HL-60 (cell line): ENCODE measurements at regions not wholly inside any gene's neighbourhood (a gene's known extent, or its start where the extent isn't known, plus 50 kb on each side); places are given as distances from the start of the nearest gene placed in this dataset.

Experiments used
- DNase-seq, 2 experiments: peaks; one replicate each; pipeline ENCODE4 v3.0.0-alpha.2; 2010 to 2020; ENCODE audit warnings: low read depth in 1 of 2, low spot score in 1 of 2
- H3K27ac ChIP-seq: fragments of 250-450 bp; sonication (Bioruptor Pico); replicated peaks from 2 replicates; pipeline ENCODE4 v1.5.1; 2020; ENCODE audit warnings: mild to moderate bottlenecking, moderate library complexity
- H3K27me3 ChIP-seq: fragments of 250-450 bp; sonication (Bioruptor Pico); 2 replicates; pipeline ENCODE4 v1.5.1; 2021; ENCODE audit warnings: mild to moderate bottlenecking, moderate library complexity; ENCODE audit not compliant: insufficient read depth, poor library complexity, severe bottlenecking
- H3K4me3 ChIP-seq: replicated peaks from 2 replicates; pipeline ENCODE4 v1.5.1; 2011; ENCODE audit warnings: mild to moderate bottlenecking, control low read depth, low read length; ENCODE audit not compliant: insufficient read depth
- GABPA ChIP-seq: IDR thresholded peaks from 2 replicates; pipeline ENCODE4 v1.6.1; 2012; ENCODE audit warnings: low read depth
- POLR2AphosphoS5 ChIP-seq: IDR thresholded peaks from 2 replicates; pipeline ENCODE4 v1.6.1; 2012; ENCODE audit warnings: low read depth
- SPI1 ChIP-seq: IDR thresholded peaks from 2 replicates; pipeline ENCODE4 v1.6.1; 2012; ENCODE audit warnings: low read depth, mild to moderate bottlenecking, borderline replicate concordance
- TF ChIP-seq, protein P1 (sequence below): IDR thresholded peaks from 2 replicates; pipeline ENCODE4 v1.6.1; 2012; ENCODE audit warnings: low read depth; ENCODE audit not compliant: insufficient replicate concordance
- TF ChIP-seq, protein P2 (sequence below): IDR thresholded peaks from one replicate; pipeline ENCODE4 v1.5.1; 2011; ENCODE audit warnings: low read length, control low read depth, inconsistent platforms; ENCODE audit not compliant: insufficient read depth

DNA sequence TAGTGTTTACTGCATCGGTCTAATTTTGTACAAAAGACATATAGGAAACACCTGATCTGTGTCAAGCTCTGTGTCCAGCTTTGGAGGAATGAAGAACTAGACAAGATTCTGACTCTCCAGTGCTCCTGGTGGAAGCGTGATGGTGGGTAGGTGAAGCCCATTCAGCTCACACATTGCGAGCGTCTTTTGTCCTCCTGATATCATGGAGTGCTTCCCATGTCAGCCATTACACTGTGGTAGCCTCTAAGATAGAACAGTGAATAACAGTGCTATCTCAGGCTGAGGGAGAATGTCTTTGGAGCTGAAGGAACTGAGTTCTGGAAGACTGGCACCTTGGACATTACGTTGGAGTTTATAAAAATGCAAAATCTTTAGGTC lies 350.2 kb downstream of the CYRIA start:
- Histone ChIP-seq H3K27me3 (no peaks in the 10 kb centered on the region), H3K27ac (no peak overlapping the region), H3K4me3 (no peak overlapping the region)
- TF ChIP-seq POLR2AphosphoS5: no peak
- TF ChIP-seq, protein P1, sequence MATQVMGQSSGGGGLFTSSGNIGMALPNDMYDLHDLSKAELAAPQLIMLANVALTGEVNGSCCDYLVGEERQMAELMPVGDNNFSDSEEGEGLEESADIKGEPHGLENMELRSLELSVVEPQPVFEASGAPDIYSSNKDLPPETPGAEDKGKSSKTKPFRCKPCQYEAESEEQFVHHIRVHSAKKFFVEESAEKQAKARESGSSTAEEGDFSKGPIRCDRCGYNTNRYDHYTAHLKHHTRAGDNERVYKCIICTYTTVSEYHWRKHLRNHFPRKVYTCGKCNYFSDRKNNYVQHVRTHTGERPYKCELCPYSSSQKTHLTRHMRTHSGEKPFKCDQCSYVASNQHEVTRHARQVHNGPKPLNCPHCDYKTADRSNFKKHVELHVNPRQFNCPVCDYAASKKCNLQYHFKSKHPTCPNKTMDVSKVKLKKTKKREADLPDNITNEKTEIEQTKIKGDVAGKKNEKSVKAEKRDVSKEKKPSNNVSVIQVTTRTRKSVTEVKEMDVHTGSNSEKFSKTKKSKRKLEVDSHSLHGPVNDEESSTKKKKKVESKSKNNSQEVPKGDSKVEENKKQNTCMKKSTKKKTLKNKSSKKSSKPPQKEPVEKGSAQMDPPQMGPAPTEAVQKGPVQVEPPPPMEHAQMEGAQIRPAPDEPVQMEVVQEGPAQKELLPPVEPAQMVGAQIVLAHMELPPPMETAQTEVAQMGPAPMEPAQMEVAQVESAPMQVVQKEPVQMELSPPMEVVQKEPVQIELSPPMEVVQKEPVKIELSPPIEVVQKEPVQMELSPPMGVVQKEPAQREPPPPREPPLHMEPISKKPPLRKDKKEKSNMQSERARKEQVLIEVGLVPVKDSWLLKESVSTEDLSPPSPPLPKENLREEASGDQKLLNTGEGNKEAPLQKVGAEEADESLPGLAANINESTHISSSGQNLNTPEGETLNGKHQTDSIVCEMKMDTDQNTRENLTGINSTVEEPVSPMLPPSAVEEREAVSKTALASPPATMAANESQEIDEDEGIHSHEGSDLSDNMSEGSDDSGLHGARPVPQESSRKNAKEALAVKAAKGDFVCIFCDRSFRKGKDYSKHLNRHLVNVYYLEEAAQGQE: no peak
- no peak for TF ChIP-seq SPI1
- TF ChIP-seq, protein P2, sequence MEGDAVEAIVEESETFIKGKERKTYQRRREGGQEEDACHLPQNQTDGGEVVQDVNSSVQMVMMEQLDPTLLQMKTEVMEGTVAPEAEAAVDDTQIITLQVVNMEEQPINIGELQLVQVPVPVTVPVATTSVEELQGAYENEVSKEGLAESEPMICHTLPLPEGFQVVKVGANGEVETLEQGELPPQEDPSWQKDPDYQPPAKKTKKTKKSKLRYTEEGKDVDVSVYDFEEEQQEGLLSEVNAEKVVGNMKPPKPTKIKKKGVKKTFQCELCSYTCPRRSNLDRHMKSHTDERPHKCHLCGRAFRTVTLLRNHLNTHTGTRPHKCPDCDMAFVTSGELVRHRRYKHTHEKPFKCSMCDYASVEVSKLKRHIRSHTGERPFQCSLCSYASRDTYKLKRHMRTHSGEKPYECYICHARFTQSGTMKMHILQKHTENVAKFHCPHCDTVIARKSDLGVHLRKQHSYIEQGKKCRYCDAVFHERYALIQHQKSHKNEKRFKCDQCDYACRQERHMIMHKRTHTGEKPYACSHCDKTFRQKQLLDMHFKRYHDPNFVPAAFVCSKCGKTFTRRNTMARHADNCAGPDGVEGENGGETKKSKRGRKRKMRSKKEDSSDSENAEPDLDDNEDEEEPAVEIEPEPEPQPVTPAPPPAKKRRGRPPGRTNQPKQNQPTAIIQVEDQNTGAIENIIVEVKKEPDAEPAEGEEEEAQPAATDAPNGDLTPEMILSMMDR: no peak
- TF ChIP-seq GABPA: no peak
- no peak for DNase-seq

DNA sequence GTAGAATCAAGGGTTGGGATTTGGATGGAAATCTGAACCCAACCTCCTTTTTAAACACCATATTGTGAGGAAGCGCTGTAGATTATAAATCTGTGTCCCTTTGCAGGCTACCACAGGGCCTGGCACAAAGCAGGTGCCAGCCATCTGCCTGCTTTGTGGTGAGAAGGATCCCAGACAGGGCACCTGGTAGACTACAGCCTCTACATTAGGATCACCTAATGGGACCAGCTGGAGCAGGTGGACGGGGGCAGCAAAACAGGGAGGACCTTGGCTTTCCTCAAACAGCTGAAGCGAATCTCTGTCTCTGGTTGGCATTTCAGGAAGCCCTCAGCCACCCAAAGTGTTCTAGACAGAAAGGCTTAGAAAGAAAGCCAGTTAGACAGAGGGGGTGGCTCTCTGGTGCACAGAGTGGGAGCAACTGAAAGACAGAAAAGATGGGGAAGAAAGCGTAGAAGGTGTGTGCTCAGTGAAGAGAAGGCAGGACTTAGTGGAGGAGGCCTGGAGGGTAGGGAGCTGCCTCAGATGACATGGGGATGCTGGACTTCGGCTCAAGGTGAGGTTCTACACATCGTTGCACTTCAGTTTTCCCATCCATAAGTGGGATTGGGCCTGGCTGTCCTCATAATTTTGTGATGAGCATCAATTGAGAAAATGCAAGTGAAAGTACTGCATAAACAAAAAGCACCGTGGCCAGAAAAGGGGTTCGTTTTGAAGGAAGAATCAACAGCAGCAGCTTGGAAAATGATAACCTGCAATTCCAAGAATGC lies 350.8 kb downstream of the CYRIA start:
- TF ChIP-seq, protein P2: no peak
- TF ChIP-seq, protein P1: no peak
- no peak for TF ChIP-seq SPI1
- no peak for TF ChIP-seq POLR2AphosphoS5
- no peak for TF ChIP-seq GABPA
- no peak for DNase-seq

DNA sequence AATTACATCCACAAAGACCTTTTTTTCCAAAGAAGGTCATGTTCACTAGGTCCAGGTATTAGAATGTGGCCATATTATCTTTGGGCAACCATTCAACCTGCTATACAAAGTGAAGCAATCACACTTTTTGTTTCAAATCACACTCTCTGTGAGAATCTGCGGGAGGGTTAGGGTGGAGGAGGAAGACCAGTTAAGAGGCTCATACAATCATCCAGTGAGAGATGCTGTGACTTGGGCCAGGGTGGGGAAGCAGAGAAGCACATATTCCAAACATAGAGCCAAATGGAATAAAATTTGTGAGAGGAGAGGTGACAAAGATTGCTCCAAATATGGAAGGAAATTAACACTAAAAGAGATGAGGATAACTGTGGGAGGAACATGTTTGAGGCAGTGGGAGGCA lies 351.6 kb downstream of the CYRIA start:
- Histone ChIP-seq H3K27ac (no peak overlapping the region), H3K4me3 (no peak overlapping the region), H3K27me3 (no peaks in the 10 kb centered on the region)
- TF ChIP-seq GABPA: no peak
- TF ChIP-seq SPI1: no peak
- TF ChIP-seq POLR2AphosphoS5: no peak
- TF ChIP-seq, protein P1: no peak
- TF ChIP-seq, protein P2: no peak
- no peak for DNase-seq

More for the DNA sequence above, 350.8 kb downstream of the CYRIA start:
- Histone ChIP-seq H3K4me3 (no peak overlapping the region), H3K27me3 (no peaks in the 10 kb centered on the region), H3K27ac (no peak overlapping the region)
